NCI-H510A (cell line): ENCODE measurements at regions not wholly inside any gene's neighbourhood (a gene's known extent, or its start where the extent isn't known, plus 50 kb on each side); places are given as distances from the start of the nearest gene placed in this dataset.

Experiments
- DNase-seq: peaks from one replicate; lab custom pipeline; 2025; lab: John Stamatoyannopoulos, UW

DNA sequence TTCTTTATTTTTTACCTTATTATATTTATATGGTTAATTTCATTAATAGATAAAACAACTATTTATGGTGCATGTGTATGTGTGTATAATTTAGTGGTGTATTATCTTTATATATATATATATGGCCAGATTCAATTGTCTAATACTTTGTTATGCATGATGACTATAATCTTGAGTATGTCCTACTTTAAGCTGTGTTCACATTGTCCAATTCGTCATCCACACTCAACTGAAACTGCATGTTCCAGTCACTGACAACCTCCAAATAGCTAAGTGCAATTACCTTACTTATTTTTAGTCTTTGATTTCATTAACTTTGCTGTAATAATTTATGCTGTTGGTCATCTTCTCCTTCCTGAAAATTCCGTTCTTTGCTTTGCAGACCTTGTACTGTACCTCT is 306.5 kb upstream of the TMTC1 start:
- DNase-seq, result no peak

DNA sequence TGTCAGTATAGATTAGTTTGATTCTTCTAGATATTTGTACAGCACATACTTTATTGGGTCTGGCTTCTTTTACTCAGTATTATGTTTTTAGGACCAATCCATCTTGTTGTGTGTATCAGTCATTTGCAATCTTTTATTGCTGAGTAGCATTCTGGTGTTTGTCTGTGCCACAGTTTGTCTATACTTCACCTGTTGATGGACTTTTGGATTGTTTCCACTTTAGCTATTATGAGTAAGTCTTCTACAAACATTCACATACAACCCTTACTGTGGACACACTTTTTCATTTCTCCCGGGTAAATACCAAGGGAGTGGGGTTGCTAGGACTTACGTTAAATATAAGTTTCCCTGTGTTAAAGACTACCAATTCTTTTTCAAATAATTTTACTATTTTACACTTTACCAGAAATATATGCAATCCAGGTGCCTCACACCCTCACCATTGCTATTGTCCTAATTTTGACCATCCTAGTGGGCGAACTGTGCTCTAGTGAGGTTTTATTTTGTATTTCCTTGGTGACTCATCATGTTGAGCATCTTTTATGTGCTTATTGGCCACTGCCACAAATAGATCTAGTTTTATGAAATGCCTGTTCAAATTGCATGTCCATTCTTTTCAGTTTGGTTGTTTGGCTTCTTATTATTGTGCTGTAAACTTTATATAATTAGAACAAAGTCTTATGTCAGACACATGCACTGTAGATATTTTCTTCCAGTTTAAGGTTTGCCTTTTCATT is 304.7 kb upstream of the TMTC1 start:
- DNase-seq, result no peak

DNA sequence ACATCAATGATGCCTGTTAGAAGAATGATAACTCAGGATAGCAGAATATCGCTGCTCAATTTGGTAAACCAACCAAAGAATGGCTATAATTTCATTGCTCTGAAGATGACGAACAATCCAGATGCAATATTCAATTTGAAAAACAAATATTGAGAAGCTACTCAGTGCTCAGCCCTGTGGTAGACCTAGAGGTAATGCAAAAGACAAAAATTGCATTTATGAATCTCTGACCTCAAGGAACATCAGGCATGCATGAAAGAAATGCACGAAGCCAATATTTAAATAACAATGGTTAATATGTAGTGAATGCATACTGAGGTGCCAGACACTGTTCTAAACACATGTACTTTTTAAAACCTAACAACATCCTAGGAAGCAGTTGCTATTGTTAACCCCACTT is 298.6 kb upstream of the TMTC1 start:
- no peak for DNase-seq

DNA sequence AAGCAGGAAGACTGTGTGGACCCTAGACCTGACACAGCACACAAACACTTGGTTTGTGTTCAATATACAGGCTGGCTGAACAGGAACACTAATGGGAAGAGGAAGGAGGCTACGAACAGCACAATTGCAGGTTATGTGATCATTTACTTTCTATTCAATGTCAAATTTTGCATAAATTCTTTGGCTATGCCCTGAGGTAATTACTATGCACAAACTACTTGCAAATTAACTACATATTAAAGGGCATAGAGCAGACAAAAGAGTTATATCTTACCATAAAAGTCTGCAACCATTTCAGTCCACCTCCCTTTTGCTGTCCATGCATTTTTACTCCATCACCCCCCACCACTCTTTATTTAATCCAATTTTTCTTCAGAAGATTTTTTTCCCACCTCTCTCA is 291.2 kb upstream of the TMTC1 start:
- DNase-seq, result no peak

DNA sequence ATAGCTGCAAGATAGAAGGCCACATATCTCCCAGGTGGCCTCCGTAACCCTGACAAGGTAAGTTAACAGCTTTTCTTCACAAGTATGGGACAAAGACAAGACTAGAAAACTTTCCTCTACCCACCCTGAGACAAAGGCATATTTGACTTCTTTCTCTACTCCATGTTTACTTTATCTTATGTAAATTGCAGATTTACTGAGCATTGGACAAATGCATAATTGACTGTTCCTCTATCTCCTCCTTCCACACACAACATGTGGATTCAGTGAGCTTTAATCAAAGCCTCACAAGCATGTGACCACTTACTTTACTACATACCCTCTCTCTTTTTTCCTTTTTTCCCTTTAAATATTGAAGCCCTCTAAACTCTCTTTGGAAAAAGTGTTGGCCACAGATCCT is 289.1 kb upstream of the TMTC1 start:
- DNase-seq, result no peak

DNA sequence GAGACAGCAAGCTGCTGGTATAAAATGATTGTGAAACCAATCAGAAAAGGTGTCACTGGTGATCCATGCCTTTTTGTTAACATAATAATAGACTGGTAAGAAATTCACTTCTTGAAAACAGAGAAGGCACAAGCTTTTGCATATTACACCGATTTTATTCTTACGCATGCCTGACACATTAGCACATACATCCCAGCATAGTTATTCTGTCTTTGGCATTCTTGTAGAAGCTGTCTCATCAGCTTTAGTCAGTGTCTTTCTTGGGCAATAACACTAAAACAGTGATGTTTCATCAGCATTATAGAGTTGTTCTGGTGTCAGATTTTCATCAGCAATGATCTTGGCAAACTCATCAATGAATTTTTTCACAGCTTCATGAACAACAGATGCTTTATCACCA is 283.4 kb upstream of the TMTC1 start:
- no peak for DNase-seq

DNA sequence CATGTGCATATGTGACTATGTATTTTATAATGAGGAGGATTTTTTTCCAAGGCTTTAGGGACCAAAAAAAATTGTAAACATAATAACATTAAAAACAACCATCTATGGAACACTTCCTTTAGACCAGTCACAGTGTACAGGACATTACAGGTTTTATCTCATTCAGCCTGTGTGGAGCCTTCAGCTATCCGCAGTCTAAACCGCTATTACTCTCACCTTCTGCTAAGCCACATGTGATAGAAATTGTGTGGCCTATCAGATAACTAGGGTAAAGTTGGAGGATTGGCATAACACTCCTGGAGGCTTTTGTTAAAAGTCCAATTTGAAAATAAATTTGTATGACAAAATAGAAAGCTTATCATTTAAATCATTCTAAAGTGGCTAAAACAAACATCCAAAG is 281.2 kb upstream of the TMTC1 start:
- no peak for DNase-seq

DNA sequence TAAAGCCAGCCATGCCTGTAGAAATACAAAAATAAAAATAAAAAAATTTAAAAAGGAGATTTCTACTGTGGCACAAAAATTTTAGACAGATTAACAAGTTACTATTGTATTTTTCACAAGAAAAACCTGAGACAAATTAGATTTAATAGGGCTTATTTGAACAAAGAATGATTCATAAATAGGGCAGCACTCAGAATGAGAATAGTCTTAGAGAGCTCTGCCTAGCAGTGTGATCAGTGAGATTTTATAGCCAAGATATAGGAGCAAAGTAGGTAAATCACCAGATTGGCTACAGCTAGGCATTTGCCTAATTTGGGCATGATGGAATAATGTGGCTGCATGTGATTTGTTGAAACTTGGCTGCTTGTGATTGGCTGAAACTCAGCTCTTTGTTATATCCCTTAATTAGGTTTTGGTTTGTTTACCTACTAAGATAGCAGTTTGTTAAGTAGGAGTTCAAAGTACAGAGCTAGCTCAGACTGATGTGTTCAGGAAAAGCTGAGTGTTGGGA is 279.7 kb upstream of the TMTC1 start:
- DNase-seq, result no peak

DNA sequence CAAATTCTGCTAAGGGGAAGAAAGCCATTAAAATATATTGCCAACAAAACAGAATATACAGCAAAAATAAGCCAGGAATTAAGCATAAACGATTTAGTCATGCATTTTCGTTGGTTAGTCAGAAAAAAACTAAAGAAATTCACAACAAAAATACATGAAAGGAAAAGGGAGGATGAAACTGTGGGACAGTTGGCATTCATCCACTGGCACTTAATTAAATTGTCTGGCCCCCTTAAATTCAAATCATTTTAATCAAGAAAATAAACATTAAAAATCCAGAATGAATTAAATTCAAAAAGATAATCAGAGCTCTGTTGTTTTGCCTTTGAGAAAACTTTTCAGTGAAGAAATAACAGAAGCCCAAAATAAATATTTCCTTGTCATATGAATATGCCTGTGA is 264.6 kb upstream of the TMTC1 start:
- no peak for DNase-seq

DNA sequence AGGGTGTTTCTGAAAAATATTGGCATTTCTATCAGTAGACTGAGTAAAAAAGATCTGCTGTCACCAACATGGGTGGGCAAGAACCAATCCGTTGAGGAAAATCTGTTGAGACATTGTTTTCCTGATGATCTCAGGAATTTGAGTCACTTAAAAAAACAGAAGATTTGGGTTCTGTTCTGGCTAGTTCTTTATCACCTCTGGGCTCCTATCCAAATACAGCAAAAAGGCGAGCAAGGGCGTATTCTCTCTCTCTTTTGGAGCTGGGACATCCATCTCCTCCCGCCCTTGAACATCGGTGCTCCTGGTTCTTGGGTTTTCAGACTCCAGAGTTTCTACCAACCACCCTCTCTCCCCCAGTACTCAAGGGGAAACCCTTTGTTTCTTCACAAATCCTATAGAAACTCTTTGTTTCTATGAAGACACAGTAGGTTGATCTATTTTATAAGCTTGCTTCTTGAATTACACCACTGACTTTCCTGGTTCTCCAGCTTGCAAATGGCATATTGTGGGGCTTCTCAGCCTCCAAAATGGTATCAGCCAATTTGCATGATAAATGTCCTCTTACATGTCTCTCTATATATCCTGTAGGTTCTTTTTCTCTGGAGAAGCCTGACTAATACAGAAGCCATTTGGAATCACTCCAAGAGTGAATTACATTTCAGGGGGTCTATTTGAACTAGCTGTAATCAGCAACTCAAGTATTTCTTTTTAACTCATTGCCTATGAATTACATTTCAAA is 263.9 kb upstream of the TMTC1 start:
- DNase-seq, result no peak

DNA sequence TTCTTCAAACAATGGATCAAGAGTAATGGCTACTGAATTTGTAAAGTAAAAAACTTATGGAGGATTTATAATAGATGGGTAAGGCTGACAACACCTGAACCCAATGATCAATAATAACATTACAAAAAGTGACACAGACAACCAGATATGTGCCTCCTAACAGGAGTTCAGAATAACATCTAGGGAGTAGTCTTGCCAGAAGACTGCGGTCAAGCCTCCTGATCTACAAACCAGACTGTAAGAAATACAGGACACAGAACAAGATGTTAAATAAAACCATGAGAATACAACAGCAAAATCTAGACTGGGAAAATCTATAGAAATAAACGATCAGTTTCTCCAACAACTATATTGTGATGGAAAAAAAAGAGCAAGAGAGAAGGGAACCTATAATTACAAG is 262.6 kb upstream of the TMTC1 start:
- no peak for DNase-seq

DNA sequence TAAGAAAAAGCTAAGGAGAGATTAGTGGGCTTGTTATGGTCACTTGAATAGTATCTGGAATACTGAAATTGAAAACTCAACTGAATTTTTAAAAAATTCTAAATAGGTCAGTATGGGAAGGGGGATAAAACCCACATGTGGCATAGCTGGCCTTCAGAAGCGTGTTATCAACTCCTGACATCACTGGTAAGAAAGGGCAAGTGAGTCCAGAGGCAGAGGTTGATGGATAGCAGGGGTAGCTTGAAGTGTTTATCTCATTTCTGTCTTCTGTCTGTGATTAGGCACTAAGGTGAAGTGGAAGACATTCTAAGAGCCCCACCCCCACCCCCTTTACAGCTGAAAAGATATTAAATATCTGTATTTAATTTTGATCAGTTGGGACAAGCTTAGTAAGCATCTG is 261.4 kb upstream of the TMTC1 start:
- no peak for DNase-seq

DNA sequence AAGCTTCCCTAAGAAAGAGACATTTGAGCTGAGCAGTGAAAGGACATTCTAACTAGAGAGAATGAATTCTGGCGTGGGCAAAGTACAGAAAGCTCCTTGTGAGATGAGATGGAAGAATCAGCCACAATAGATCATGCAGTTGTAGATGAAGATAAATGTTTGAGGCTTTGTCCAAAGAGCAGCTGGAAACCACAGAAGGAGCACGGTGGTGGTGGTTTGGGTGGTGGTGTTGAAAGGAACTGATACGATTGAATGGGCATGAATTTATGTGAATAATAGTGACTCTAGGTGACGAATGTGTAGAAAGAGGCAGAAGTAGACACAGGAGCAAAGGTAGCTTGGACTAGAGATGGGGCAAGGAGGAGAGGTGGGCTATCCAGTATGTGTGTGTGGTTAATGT is 260.5 kb upstream of the TMTC1 start:
- no peak for DNase-seq

DNA sequence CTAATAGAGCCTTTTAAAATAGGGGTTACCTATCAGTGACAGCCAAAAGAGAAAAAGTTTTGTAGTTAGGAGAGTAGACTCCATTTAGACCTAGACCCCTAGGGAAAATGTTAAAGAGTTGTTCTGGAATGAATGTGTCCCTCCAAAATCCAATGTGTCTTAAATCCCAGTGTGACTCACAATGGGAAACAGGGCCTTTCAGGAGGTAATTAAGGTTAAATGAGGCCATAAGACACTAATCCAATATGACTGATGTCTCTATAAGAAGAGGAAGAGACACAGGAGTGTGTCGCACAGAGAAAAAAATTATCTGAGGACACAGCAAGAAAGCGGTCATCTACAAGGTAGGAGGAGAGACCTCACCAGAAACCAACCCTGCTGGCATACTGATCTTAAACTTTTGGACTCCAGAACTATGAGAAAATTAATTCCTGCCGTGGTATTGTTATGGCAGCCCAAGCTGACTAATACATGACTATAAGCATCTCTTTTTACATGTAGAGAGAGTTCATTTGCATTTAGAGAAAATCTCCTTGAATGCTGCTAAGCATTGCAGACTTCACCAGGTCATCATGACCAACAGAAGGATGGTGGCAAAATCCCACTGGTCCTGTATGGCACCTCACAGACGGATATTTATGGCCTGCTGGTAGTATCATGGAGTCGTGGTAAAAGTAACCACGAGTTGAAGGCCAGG is 259.6 kb upstream of the TMTC1 start:
- no peak for DNase-seq

DNA sequence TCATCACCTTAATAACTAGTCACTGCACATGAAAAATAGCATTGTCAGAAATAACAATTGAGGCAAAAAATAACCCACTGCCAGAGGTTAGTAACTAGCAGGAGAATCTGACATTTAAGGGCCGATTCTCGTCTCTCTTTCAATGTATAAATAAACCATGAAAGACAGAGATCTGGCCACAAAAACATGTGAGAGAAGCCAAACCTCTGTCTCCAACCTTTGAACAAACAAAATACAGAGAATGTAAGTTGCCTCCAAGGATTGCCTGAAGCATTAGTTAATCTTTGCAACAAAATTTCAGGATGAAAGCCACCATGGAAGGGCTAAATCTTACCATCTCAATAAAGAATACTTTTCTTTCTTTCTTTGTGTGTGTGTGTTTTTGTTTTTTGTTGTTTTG is 257.4 kb upstream of the TMTC1 start:
- DNase-seq, result no peak

DNA sequence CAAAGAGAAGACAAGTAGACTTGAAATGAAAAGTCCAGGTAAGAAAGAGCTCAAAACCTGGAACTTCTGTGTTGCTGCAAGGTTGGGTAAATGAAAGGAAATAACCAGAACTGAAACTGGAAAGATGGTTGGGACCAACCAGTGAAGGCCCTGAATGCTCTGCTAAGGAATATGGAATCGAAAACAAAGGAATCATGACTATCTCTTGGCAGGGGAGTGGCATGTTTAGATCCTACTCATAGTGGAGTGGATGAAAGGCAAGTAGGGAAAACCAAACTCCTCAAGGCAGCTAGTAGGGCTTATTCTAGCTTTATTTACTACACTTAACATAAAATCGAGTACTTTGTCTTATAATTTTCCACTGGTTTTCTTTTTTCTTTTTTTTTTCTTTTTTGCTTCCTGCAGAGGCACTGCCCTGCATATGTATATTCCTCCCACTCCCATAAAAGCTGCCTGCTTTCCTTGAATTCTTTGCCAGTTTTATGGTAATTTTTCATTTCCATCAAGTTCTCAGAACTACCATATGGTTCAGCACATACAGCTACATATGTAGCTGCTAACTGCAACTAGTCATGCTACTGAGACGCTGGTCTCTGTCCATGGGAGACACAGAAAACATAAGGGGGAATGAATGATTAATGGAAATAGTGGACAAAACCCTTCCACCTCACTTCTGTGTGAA is 247.1 kb upstream of the TMTC1 start:
- DNase-seq, result no peak

DNA sequence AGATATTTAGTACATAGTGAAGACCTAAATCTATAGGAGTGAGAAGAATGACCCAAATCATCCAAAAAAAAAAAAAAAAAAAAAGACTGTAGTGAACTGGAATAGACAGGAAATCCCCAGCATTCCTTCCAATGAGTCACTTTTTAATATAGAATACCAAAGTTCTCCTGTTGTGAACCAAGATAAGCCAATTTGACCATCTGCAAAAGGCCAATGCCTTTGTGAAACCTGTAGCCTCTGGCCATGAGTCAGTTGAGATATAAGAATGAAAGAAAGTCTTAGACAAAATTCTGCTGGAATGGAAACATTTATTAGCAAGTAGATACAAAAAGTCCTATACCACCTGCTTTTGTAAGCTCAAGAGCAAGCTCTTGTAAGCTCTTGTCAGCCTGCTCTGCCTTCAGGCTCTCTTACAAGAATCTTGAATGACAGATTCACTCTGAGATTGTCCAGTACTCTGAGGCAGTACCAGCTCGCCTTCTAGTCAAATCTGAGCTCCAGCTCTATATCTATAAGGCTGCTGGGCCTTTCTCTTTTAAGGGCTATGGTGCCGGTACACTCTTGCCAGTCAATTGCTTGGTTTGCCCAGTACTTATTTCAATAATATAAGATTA is 243.0 kb upstream of the TMTC1 start:
- no peak for DNase-seq

DNA sequence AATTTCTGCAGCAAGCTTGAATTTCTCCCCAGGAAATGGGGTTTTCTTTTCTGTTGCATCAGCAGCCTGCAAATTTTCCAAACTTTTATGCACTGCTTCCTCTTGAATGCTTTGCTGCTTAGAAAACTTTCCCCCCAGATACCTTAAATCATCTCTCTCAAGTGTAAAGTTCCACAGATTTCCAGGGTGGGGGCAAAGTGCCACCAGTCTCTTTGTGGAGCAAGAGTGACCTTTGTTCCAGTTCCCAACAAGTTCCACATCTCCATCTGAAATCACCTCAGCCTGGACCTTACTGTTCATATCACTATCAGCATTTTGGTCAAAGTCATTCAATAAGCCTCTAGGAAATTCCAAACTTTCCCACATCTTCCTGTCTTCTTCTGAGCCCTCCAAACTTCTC is 241.6 kb upstream of the TMTC1 start:
- DNase-seq, result no peak

DNA sequence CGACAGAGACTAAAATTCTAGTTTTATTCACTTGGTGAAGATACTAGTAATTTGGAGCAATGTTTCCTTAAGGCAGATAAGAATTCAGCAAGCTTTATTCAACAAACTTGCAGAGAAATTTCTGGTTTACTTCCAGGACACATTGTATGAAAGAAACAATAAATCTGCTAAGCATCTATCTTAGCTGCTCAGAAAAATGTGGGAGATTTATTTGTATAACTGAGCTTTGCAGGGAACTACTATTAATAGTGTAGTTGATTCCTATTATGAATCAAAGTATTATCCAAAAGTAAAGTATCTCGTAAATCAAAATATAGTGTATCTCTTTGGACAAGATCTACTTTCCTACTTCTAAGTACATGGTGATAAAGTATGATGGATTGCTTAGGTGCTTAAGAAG is 239.4 kb upstream of the TMTC1 start:
- DNase-seq, result no peak

DNA sequence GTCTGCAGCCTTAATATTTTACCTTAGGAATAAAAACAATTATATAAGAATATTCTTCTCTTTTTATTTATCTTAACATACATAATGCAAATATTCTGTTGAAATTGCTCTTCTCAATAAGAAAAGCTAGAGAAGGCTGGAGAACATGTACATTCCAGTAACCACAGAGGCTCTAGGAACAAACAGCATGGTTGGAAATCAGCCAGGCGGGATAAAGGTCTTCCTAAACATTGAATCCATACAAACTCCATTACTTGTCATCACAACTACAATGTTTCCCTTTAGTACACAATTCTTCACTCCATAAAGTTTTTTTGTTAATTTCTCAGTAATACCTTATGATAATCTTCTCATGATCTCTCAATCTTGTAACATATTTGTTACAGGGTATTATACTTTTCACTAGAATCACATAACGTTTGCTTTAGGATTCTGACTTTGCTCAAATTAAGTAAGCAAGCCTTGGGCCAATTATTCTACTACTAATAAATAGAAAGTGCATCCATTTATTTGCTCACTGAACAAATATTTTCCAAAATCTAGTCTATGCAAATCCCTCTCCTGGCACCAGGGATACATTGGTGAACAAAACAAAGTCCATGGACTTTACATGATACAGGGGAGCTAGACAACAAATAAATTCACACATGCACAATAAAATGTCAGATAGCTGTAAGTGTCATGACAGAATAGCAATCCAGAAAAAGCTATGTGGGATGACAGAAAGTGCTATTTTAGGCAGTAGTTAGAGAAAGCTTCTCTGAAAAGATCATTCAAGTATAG is 237.5 kb upstream of the TMTC1 start:
- DNase-seq, result no peak
